ENCODE measurements at regions not wholly inside any gene's neighbourhood (a gene's known extent, or its start where the extent isn't known, plus 50 kb on each side); places are given as distances from the start of the nearest gene placed in this dataset.

DNA sequence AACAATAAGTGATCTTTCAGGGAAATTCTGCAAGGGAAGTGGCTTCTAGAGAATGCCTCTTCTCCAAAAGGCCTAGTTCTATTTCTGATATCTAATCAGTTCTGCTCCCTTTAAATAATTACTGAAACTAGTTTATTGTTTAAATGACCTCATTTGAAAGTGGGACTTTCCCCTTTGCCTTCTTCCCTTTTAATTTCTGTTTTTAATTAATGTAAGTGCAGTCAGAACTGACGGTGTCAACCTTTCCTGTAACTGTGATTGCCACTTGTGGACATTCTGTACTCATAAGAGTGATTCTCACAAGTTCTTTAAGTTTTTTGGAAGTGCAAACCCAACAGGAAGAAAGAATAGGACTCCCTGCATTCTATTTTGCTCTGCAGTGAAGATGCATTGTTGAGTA is 265.3 kb upstream of the PLEKHG7 start:
- TF ChIP-seq, protein P1, sequence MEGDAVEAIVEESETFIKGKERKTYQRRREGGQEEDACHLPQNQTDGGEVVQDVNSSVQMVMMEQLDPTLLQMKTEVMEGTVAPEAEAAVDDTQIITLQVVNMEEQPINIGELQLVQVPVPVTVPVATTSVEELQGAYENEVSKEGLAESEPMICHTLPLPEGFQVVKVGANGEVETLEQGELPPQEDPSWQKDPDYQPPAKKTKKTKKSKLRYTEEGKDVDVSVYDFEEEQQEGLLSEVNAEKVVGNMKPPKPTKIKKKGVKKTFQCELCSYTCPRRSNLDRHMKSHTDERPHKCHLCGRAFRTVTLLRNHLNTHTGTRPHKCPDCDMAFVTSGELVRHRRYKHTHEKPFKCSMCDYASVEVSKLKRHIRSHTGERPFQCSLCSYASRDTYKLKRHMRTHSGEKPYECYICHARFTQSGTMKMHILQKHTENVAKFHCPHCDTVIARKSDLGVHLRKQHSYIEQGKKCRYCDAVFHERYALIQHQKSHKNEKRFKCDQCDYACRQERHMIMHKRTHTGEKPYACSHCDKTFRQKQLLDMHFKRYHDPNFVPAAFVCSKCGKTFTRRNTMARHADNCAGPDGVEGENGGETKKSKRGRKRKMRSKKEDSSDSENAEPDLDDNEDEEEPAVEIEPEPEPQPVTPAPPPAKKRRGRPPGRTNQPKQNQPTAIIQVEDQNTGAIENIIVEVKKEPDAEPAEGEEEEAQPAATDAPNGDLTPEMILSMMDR (IDR thresholded peaks at IDR 0.05) = no peak
- no peak for TF ChIP-seq POLR2AphosphoS5 (IDR thresholded peaks at IDR 0.05; ENCODE audit: insufficient read depth in 1 of 2, low read depth in 1 of 2)
